Uterus (tissue), 2 donors: ENCODE measurements at regions not wholly inside any gene's neighbourhood (a gene's known extent, or its start where the extent isn't known, plus 50 kb on each side); places are given as distances from the start of the nearest gene placed in this dataset.
"Not testable (repeated sequence)": the region's sequence is repeated elsewhere in the genome, so short reads cannot be mapped to it uniquely, and the experiment has no call there.

Experiments
- POLR2A ChIP-seq, 2 donors: fragments of 450-650 bp; IDR thresholded peaks; one replicate each; pipeline ENCODE4 v1.6.1; 2016; ENCODE audit warnings: antibody characterized with exemption in 2 of 2, mild to moderate bottlenecking in 1 of 2, moderate library complexity in 1 of 2
- TF ChIP-seq, protein P1 (sequence below), 4 experiments: fragments of 200-600 bp in 2 of 4; fragments of 450-650 bp in 2 of 4; sonication (generic) in 2 of 4; IDR thresholded peaks; one replicate each; pipeline ENCODE4 v1.5.1; 2016 to 2019; ENCODE audit warnings: antibody characterized with exemption in 4 of 4, mild to moderate bottlenecking in 2 of 4, moderate library complexity in 1 of 4

DNA sequence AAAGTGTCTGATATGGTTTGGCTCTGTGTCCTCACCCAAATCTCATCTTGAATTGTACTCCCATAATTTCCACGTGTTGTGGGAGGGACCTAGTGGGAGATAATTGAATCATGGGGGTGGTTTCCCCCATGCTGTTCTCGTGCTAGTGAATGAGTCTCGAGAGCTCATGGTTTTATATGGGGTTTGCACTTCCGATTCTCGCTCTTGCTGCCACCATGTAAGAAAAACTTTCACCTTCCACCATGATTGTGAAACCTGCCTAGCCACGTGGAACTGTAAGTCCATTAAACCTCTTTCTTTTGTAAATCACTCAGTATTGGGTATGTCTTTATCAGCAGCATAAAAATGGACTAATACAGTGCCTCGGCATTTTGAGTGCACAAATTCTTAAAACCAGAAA is 655.0 kb upstream of the SGCD start:
- TF ChIP-seq, protein P1, sequence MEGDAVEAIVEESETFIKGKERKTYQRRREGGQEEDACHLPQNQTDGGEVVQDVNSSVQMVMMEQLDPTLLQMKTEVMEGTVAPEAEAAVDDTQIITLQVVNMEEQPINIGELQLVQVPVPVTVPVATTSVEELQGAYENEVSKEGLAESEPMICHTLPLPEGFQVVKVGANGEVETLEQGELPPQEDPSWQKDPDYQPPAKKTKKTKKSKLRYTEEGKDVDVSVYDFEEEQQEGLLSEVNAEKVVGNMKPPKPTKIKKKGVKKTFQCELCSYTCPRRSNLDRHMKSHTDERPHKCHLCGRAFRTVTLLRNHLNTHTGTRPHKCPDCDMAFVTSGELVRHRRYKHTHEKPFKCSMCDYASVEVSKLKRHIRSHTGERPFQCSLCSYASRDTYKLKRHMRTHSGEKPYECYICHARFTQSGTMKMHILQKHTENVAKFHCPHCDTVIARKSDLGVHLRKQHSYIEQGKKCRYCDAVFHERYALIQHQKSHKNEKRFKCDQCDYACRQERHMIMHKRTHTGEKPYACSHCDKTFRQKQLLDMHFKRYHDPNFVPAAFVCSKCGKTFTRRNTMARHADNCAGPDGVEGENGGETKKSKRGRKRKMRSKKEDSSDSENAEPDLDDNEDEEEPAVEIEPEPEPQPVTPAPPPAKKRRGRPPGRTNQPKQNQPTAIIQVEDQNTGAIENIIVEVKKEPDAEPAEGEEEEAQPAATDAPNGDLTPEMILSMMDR (IDR thresholded peaks at IDR 0.05), result not testable (repeated sequence)
- not testable (repeated sequence) for TF ChIP-seq POLR2A (IDR thresholded peaks at IDR 0.05)
